SK-N-MC (cell line): ENCODE measurements at regions not wholly inside any gene's neighbourhood (a gene's known extent, or its start where the extent isn't known, plus 50 kb on each side); places are given as distances from the start of the nearest gene placed in this dataset.

ENCODE experiments used
- EZH2 ChIP-seq: fragments of 200-600 bp; sonication (generic); IDR thresholded peaks from one replicate; pipeline ENCODE4 v1.6.1; 2017; ENCODE audit warnings: antibody characterized with exemption
- FOXP2 ChIP-seq: optimal IDR thresholded peaks from 2 replicates; pipeline ENCODE3; 2011; ENCODE audit warnings: mild to moderate bottlenecking, moderate library complexity; ENCODE audit not compliant: insufficient read depth; ENCODE audit errors: extremely low read length, control extremely low read depth
- POLR2AphosphoS5 ChIP-seq: IDR thresholded peaks from 2 replicates; pipeline ENCODE4 v1.6.1; 2012; ENCODE audit warnings: mild to moderate bottlenecking, low read depth, low read length, borderline replicate concordance

- TF ChIP-seq POLR2AphosphoS5 (no peak), EZH2 (no peak), FOXP2 (no peak)
These were observed 61.7 kb downstream of the PJA1 start for GRCh38 chrX:69103539-69103938.
